Erythroblast (primary cell): ENCODE measurements at regions not wholly inside any gene's neighbourhood (a gene's known extent, or its start where the extent isn't known, plus 50 kb on each side); places are given as distances from the start of the nearest gene placed in this dataset.

Source experiments
- GATA1 ChIP-seq: IDR thresholded peaks from 2 replicates; pipeline ENCODE4 v1.6.1; 2011; ENCODE audit warnings: low read depth, mild to moderate bottlenecking, control low read depth, low read length, moderate library complexity
- POLR2A ChIP-seq: IDR thresholded peaks from 2 replicates; pipeline ENCODE4 v1.6.1; 2011; ENCODE audit warnings: mild to moderate bottlenecking, low read length

DNA sequence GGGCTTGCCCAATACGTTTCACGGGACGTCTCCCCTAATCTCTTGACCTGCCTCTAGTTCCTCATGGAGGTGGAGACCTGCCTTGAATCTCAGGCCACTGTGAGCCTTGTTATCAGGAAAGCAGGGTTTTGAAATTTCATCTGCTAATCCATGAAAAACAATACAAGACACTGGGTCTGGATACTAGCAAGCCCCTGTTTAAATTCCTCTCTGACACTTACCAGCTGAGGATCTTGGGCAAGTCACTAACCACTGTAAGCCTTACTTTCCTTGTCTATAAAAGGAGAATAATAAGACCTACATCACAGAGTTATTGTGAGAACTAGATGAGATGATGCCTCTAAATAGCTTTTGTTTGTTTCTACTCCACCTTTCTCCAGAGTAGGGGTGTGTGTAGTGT lies 303.6 kb downstream of the FGFR2 start:
- TF ChIP-seq POLR2A (no peak), GATA1 (no peak)
